Type B pancreatic cell (in vitro differentiated cells): ENCODE measurements at regions not wholly inside any gene's neighbourhood (a gene's known extent, or its start where the extent isn't known, plus 50 kb on each side); places are given as distances from the start of the nearest gene placed in this dataset.

Experiments used
- DNase-seq: peaks from one replicate; pipeline ENCODE4 v3.0.0; 2021; ENCODE audit warnings: mixed read lengths; ENCODE audit not compliant: unreplicated experiment; ENCODE audit errors: extremely low spot score
- H3K27ac Mint-ChIP-seq: 2 replicates; pipeline ENCODE4 v1.8.0; 2021; ENCODE audit warnings: mild to moderate bottlenecking, mixed read lengths
- H3K27me3 Mint-ChIP-seq: 2 replicates; pipeline ENCODE4 v1.8.0; 2021; ENCODE audit warnings: mixed read lengths
- H3K36me3 Mint-ChIP-seq: 2 replicates; pipeline ENCODE4 v1.8.0; 2021; ENCODE audit warnings: mixed read lengths
- H3K4me1 Mint-ChIP-seq: one replicate; pipeline ENCODE4 v1.8.0; 2021; ENCODE audit warnings: mixed read lengths; ENCODE audit not compliant: unreplicated experiment
- H3K4me3 Mint-ChIP-seq: 2 replicates; pipeline ENCODE4 v1.8.0; 2021; ENCODE audit warnings: mild to moderate bottlenecking, mixed read lengths
- H3K9me3 Mint-ChIP-seq: 2 replicates; pipeline ENCODE4 v1.8.0; 2021; ENCODE audit warnings: mixed read lengths
- TF ChIP-seq, protein P1 (sequence below): fragments of 200-600 bp; sonication (generic); conservative IDR thresholded peaks from 2 replicates; pipeline ENCODE4 v1.5.0; 2021; ENCODE audit warnings: antibody characterized with exemption, mild to moderate bottlenecking

GRCh38 chr6:6058054-6058444 is 51.3 kb upstream of the NRN1 start:
- Mint-ChIP-seq H3K27ac (no peak overlapping the region), H3K9me3 (no peaks in the 10 kb centered on the region), H3K27me3 (peaks cover 37% of the 10 kb centered on the region), H3K4me1 (no peaks in the 10 kb centered on the region), H3K36me3 (no peaks in the 10 kb centered on the region), H3K4me3 (no peak overlapping the region)
- DNase-seq, result no peak
- TF ChIP-seq, protein P1, sequence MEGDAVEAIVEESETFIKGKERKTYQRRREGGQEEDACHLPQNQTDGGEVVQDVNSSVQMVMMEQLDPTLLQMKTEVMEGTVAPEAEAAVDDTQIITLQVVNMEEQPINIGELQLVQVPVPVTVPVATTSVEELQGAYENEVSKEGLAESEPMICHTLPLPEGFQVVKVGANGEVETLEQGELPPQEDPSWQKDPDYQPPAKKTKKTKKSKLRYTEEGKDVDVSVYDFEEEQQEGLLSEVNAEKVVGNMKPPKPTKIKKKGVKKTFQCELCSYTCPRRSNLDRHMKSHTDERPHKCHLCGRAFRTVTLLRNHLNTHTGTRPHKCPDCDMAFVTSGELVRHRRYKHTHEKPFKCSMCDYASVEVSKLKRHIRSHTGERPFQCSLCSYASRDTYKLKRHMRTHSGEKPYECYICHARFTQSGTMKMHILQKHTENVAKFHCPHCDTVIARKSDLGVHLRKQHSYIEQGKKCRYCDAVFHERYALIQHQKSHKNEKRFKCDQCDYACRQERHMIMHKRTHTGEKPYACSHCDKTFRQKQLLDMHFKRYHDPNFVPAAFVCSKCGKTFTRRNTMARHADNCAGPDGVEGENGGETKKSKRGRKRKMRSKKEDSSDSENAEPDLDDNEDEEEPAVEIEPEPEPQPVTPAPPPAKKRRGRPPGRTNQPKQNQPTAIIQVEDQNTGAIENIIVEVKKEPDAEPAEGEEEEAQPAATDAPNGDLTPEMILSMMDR, result no peak

DNA sequence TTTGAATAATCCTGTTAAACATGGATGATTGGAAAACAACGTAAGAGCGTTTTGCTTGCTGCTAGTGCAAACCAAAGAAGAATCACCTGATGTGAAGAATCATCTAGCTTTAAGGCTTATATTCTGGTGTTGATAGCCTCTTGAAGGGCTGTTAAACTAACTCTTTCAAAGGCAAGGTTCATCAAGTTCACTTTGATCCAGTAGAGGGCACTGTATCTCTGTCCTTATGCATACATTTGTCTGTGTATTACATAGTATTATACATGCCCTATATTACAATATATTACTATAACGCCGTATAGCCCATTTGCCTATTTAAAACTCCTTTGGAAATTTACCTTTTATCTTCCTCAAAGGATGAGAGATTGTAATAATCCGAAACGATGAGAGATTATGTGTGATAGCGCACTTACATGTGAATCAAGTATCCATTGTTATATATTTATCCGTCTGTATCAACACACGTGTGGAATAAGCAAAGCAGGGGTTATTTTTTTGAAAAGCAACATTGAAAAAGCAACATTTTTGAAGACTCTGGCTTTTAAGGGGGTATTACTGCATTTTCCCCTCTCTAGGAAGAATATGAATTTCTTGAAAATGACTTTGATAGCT is 50.8 kb upstream of the NRN1 start:
- no peak for DNase-seq
- no peak overlapping the region for H3K4me3 Mint-ChIP-seq
- H3K27me3 Mint-ChIP-seq, result peaks cover 37% of the 10 kb centered on the region
- no peaks in the 10 kb centered on the region for H3K36me3 Mint-ChIP-seq
- no peaks in the 10 kb centered on the region for H3K9me3 Mint-ChIP-seq
- no peaks in the 10 kb centered on the region for H3K4me1 Mint-ChIP-seq
- H3K27ac Mint-ChIP-seq, result no peak overlapping the region
- TF ChIP-seq, protein P1, result peak; percentile 83
